C4-2B (cell line): ENCODE measurements at regions not wholly inside any gene's neighbourhood (a gene's known extent, or its start where the extent isn't known, plus 50 kb on each side); places are given as distances from the start of the nearest gene placed in this dataset.

ENCODE experiments used
- CTCF ChIP-seq: fragments of 450-650 bp; conservative IDR thresholded peaks from 2 replicates; pipeline ENCODE4 v1.5.1; 2017; ENCODE audit warnings: mild to moderate bottlenecking
- ZFX ChIP-seq: fragments of 450-650 bp; IDR thresholded peaks from 2 replicates; pipeline ENCODE4 v1.6.1; 2017

DNA sequence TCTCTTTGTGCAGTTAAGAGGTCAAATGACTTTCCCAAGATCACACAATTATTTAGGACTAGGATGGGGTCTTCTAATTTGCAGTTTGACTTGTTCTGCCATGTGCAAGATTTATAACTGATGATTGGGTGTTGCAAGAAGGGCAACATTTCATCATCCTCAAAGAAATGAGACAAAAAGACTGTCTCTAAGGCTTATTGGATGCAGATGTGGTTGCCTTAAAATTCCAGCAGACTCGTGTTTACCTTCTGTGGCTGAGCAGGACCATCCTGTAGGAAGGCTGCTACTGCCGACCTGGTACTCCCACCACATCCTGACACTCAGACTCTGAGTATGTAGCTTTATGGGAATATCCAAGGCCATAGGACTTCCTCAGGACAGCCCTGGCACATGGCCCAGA lies 99.9 kb upstream of the SGIP1 start:
- no peak for TF ChIP-seq CTCF
- no peak for TF ChIP-seq ZFX
